Endothelial cell (in vitro differentiated cells): ENCODE measurements at regions not wholly inside any gene's neighbourhood (a gene's known extent, or its start where the extent isn't known, plus 50 kb on each side); places are given as distances from the start of the nearest gene placed in this dataset.

Experiments
- DNase-seq: peaks from one replicate; pipeline ENCODE4 v3.0.0; 2021; ENCODE audit warnings: low spot score
- H3K27ac Mint-ChIP-seq: one replicate; pipeline ENCODE4 v1.8.0; 2021; ENCODE audit warnings: mixed read lengths, inconsistent platforms; ENCODE audit not compliant: unreplicated experiment
- H3K27me3 Mint-ChIP-seq: one replicate; pipeline ENCODE4 v1.8.0; 2021; ENCODE audit warnings: mild to moderate bottlenecking, moderate library complexity, mixed read lengths, inconsistent platforms; ENCODE audit not compliant: unreplicated experiment
- H3K36me3 Mint-ChIP-seq: one replicate; pipeline ENCODE4 v1.8.0; 2021; ENCODE audit warnings: mild to moderate bottlenecking, low read depth, mixed read lengths, inconsistent platforms; ENCODE audit not compliant: unreplicated experiment
- H3K4me1 Mint-ChIP-seq: one replicate; pipeline ENCODE4 v1.8.0; 2021; ENCODE audit warnings: mild to moderate bottlenecking, mixed read lengths, inconsistent platforms; ENCODE audit not compliant: unreplicated experiment
- H3K4me3 Mint-ChIP-seq: one replicate; pipeline ENCODE4 v1.8.0; 2021; ENCODE audit warnings: mild to moderate bottlenecking, mixed read lengths, inconsistent platforms; ENCODE audit not compliant: unreplicated experiment
- H3K9me3 Mint-ChIP-seq: one replicate; pipeline ENCODE4 v1.8.0; 2021; ENCODE audit warnings: mixed read lengths, inconsistent platforms; ENCODE audit not compliant: unreplicated experiment
- TF ChIP-seq, protein P1 (sequence below): fragments of 200-600 bp; sonication (generic); IDR thresholded peaks from one replicate; pipeline ENCODE4 v1.5.0; 2021; ENCODE audit warnings: antibody characterized with exemption; ENCODE audit not compliant: unreplicated experiment

- no peak for DNase-seq
- Mint-ChIP-seq H3K9me3 (no peaks in the 10 kb centered on the region), H3K36me3 (no peaks in the 10 kb centered on the region), H3K4me1 (no peaks in the 10 kb centered on the region), H3K27ac (no peak overlapping the region), H3K27me3 (peaks cover 4% of the 10 kb centered on the region), H3K4me3 (no peak overlapping the region)
- TF ChIP-seq, protein P1, sequence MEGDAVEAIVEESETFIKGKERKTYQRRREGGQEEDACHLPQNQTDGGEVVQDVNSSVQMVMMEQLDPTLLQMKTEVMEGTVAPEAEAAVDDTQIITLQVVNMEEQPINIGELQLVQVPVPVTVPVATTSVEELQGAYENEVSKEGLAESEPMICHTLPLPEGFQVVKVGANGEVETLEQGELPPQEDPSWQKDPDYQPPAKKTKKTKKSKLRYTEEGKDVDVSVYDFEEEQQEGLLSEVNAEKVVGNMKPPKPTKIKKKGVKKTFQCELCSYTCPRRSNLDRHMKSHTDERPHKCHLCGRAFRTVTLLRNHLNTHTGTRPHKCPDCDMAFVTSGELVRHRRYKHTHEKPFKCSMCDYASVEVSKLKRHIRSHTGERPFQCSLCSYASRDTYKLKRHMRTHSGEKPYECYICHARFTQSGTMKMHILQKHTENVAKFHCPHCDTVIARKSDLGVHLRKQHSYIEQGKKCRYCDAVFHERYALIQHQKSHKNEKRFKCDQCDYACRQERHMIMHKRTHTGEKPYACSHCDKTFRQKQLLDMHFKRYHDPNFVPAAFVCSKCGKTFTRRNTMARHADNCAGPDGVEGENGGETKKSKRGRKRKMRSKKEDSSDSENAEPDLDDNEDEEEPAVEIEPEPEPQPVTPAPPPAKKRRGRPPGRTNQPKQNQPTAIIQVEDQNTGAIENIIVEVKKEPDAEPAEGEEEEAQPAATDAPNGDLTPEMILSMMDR, result no peak
These were observed 326.6 kb downstream of the THBS2 start for GRCh38 chr6:168927026-168927425.

GRCh38 chr6:168926306-168926705 lies 327.3 kb downstream of the THBS2 start:
- no peak for DNase-seq
- Mint-ChIP-seq H3K27ac (no peak overlapping the region), H3K4me1 (no peaks in the 10 kb centered on the region), H3K36me3 (no peaks in the 10 kb centered on the region), H3K27me3 (peaks cover 4% of the 10 kb centered on the region), H3K4me3 (no peak overlapping the region), H3K9me3 (no peaks in the 10 kb centered on the region)
- TF ChIP-seq, protein P1, result no peak

DNA sequence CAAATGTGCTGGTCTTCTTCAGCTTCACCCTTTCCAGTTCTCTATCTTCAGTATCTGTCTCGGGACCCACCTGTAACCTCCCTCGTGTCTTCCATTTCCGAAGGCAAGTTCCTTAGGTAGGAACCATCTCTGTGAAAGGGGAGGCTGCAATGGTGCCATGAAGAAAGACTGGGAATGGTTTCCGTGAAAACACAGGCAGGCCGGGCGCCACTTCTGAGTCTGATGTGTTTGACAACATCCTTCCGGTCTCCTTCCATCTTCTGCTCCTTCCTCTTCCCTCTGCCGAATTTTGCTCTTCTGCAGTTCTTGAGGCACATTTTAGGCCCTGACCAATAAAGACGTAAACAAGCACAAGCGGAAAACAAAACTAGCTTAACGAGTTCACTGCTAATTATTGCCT lies 328.0 kb downstream of the THBS2 start:
- H3K27ac Mint-ChIP-seq, result no peak overlapping the region
- peaks cover 4% of the 10 kb centered on the region for H3K27me3 Mint-ChIP-seq
- H3K9me3 Mint-ChIP-seq, result no peaks in the 10 kb centered on the region
- TF ChIP-seq, protein P1, result no peak
- no peaks in the 10 kb centered on the region for H3K36me3 Mint-ChIP-seq
- no peak overlapping the region for H3K4me3 Mint-ChIP-seq
- DNase-seq, result no peak
- no peaks in the 10 kb centered on the region for H3K4me1 Mint-ChIP-seq

GRCh38 chr6:168923171-168923570 lies 330.5 kb downstream of the THBS2 start:
- Mint-ChIP-seq H3K9me3 (no peaks in the 10 kb centered on the region), H3K4me3 (no peak overlapping the region), H3K36me3 (no peaks in the 10 kb centered on the region), H3K27me3 (peaks cover 4% of the 10 kb centered on the region), H3K27ac (no peak overlapping the region), H3K4me1 (no peaks in the 10 kb centered on the region)
- TF ChIP-seq, protein P1, result no peak
- DNase-seq, result no peak

GRCh38 chr6:168922436-168922835 lies 331.2 kb downstream of the THBS2 start:
- H3K4me3 Mint-ChIP-seq, result no peak overlapping the region

More at GRCh38 chr6:168922436-168922835, 331.2 kb downstream of the THBS2 start:
- TF ChIP-seq, protein P1, result no peak
- H3K27me3 Mint-ChIP-seq, result peaks cover 4% of the 10 kb centered on the region
- DNase-seq, result no peak
- H3K4me1 Mint-ChIP-seq, result no peaks in the 10 kb centered on the region
- no peak overlapping the region for H3K27ac Mint-ChIP-seq
- H3K36me3 Mint-ChIP-seq, result no peaks in the 10 kb centered on the region
- no peaks in the 10 kb centered on the region for H3K9me3 Mint-ChIP-seq
